GM13977 (cell line): ENCODE measurements at regions not wholly inside any gene's neighbourhood (a gene's known extent, or its start where the extent isn't known, plus 50 kb on each side); places are given as distances from the start of the nearest gene placed in this dataset.

ENCODE experiments used
- DNase-seq: peaks from one replicate; pipeline ENCODE4 v3.0.0; 2012; ENCODE audit warnings: low spot score
- CTCF ChIP-seq: IDR thresholded peaks from 2 replicates; pipeline ENCODE4 v1.5.1; 2012; ENCODE audit warnings: mild to moderate bottlenecking, control low read depth; ENCODE audit not compliant: insufficient read depth; ENCODE audit errors: extremely low read depth, missing control alignments
- in situ Hi-C: fragments of 300-500 bp; cut with MboI; formaldehyde crosslinking; loops from one replicate; pipeline ENCODE4 v1.12.0; 2022; ENCODE audit warnings: low sequenced_read_pairs, low pct_unique_long_range_greater_than_20kb, mixed read lengths, inconsistent platforms; ENCODE audit not compliant: unreplicated experiment

- in situ Hi-C loops, result no loop called here
- TF ChIP-seq CTCF, result no peak
- no peak for DNase-seq
Measured at GRCh38 chrX:39171686-39172085, 370.4 kb downstream of the MID1IP1 start.

GRCh38 chrX:39174241-39174771, 373.0 kb downstream of the MID1IP1 start:
- DNase-seq, result no peak
- no peak for TF ChIP-seq CTCF
- in situ Hi-C loops, result no loop called here

GRCh38 chrX:39174772-39175417, 373.6 kb downstream of the MID1IP1 start:
- in situ Hi-C loops, result no loop called here
- DNase-seq, result no peak
- TF ChIP-seq CTCF, result no peak

- no peak for DNase-seq
- in situ Hi-C loops, result no loop called here
- no peak for TF ChIP-seq CTCF
Measured at GRCh38 chrX:39175418-39176057, 374.3 kb downstream of the MID1IP1 start.

- in situ Hi-C loops, result no loop called here
- no peak for TF ChIP-seq CTCF
- no peak for DNase-seq
Measured at GRCh38 chrX:39176105-39176504, 374.8 kb downstream of the MID1IP1 start.

- in situ Hi-C loops, result no loop called here
- TF ChIP-seq CTCF, result no peak
Measured at GRCh38 chrX:39189431-39189830, 388.2 kb downstream of the MID1IP1 start.

GRCh38 chrX:39194673-39195072, 393.4 kb downstream of the MID1IP1 start:
- TF ChIP-seq CTCF, result no peak
- in situ Hi-C loops, result no loop called here
- no peak for DNase-seq

More at GRCh38 chrX:39189431-39189830, 388.2 kb downstream of the MID1IP1 start:
- DNase-seq, result no peak
